Stimulated activated memory B cell treated with anti-CD40 and anti-IgM and Interleukin-4, amounts not matched to agents 10 μg/mL and 1 μg/mL and 100 μg/mL, for 72 hours (primary cell): ENCODE measurements at regions not wholly inside any gene's neighbourhood (a gene's known extent, or its start where the extent isn't known, plus 50 kb on each side); places are given as distances from the start of the nearest gene placed in this dataset.
"Not testable (repeated sequence)": the region's sequence is repeated elsewhere in the genome, so short reads cannot be mapped to it uniquely, and the experiment has no call there.

Source experiments
- ATAC-seq: fragments of 150-1000 bp; cut with Tn5 transposase; 2 replicates; pipeline ENCODE4 v1.10.0; 2021
- H3K27ac Mint-ChIP-seq: one replicate; pipeline ENCODE4 v1.8.0; 2022; ENCODE audit warnings: mild to moderate bottlenecking, mixed read lengths
- H3K27me3 Mint-ChIP-seq: one replicate; pipeline ENCODE4 v1.8.0; 2022; ENCODE audit warnings: mixed read lengths
- H3K36me3 Mint-ChIP-seq: one replicate; pipeline ENCODE4 v1.8.0; 2022; ENCODE audit warnings: mixed read lengths
- H3K4me1 Mint-ChIP-seq: one replicate; pipeline ENCODE4 v1.8.0; 2022; ENCODE audit warnings: mixed read lengths
- H3K4me3 Mint-ChIP-seq: one replicate; pipeline ENCODE4 v1.8.0; 2022; ENCODE audit warnings: mild to moderate bottlenecking, moderate library complexity, mixed read lengths
- H3K9me3 Mint-ChIP-seq: one replicate; pipeline ENCODE4 v1.8.0; 2022; ENCODE audit warnings: mixed read lengths

DNA sequence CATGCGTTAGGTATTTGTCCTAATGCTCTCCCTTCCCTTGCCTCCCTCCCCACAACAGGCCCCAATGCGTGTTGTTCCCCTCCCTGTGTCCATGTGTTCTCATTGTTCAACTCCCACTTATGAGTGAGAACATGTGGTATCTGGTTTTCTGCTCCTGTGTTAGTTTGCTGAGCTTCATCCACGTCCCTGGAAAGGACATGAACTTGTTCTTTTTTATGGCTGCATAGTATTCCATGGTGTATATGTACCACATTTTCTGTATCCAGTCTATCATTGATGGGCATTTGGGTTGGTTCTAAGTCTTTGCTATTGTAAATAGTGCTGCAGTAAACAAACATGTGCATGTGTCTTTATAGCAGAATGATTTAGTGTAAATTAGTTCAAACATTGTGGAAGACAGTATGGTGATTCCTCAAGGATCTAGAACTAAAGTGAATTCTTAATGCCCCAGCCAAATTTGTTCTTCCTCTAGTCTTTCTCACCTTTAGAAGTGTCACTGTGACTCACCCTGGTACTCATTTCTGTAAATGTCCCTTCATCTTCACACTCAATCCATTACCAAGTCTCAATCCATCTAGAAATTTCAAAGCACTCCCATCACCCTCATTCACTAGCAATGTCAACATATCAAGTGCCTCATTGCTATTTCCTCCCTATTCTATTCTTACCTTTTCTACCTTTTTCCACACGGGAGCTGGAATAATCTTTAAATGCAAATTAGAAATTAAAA lies 123.9 kb downstream of the MREG start:
- not testable (repeated sequence) for ATAC-seq, H3K9me3 Mint-ChIP-seq, H3K27ac Mint-ChIP-seq, H3K36me3 Mint-ChIP-seq, H3K4me3 Mint-ChIP-seq, H3K4me1 Mint-ChIP-seq
- peaks cover 31% of the 10 kb centered on the region for H3K27me3 Mint-ChIP-seq

DNA sequence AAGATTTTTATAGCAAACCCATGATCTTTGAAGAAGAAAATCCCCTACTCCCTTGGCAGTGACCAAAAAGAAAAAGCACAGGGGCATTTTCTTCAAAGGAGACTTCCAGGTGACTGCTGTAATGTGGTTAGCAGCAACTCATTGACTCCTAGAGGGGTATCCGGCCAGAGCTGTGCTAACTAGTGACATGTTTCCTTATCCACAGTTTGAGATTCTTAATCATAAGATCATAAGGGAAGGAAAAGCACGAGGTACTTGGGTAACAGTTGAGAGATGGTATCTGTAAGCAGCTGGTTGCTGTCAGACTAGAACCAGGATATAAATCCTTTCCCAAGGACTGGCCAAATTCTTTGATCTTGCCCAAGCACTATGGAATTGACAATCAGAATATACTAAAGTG lies 124.7 kb downstream of the MREG start:
- H3K4me1 Mint-ChIP-seq = no peaks in the 10 kb centered on the region
- H3K27ac Mint-ChIP-seq = no peak overlapping the region
- no peak for ATAC-seq
- H3K4me3 Mint-ChIP-seq = no peak overlapping the region
- H3K9me3 Mint-ChIP-seq = peaks cover 5% of the 10 kb centered on the region
- peaks cover 25% of the 10 kb centered on the region for H3K27me3 Mint-ChIP-seq
- H3K36me3 Mint-ChIP-seq = no peaks in the 10 kb centered on the region

DNA sequence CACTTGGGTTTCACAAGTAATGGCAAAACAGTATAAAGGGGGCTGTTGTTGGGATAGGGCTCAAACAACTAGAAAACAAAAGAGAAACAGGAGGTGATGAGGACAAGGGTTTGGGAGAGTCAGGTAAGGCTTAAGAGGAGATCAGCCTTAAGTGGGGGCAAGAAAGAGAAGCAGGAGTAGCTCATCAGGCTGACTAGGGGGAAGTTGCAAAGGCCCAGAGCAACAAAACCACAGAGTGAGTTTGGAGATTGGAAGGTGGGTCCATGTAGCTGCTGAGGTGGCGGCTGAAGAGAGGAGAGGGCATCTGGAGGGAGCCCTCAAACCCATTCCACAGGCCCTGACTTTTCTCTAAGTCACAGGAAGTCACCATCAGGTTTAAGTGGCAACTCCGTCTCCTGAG lies 126.0 kb downstream of the MREG start:
- Mint-ChIP-seq H3K27ac (no peak overlapping the region), H3K36me3 (no peaks in the 10 kb centered on the region), H3K9me3 (peaks cover 5% of the 10 kb centered on the region), H3K4me3 (no peak overlapping the region), H3K27me3 (peaks cover 16% of the 10 kb centered on the region), H3K4me1 (no peaks in the 10 kb centered on the region)
- ATAC-seq = no peak

GRCh38 chr2:215886022-215886421 lies 127.3 kb downstream of the MREG start:
- H3K9me3 Mint-ChIP-seq = peaks cover 5% of the 10 kb centered on the region
- no peak overlapping the region for H3K27ac Mint-ChIP-seq
- no peaks in the 10 kb centered on the region for H3K4me1 Mint-ChIP-seq
- no peaks in the 10 kb centered on the region for H3K36me3 Mint-ChIP-seq
- H3K27me3 Mint-ChIP-seq = peaks cover 18% of the 10 kb centered on the region
- ATAC-seq = no peak
- H3K4me3 Mint-ChIP-seq = no peak overlapping the region

DNA sequence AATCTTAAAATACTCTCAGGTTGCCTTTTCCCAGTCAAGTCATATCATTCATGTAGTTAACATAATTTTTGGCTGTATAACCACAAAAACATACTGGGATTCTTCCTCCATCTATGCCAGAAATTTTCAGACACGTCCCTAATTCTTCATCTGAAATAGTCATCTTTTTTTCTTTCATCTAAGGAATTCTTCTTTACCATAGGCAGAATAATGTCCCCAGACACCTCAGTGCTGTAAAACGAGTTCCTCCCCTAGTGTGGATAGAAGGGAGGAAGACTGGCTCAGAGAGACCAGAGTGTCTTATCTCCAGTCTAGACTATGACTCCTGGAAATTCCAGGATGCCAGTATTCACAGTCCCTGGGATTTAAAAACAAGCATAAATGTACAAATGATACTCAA lies 127.8 kb downstream of the MREG start:
- H3K4me1 Mint-ChIP-seq = no peaks in the 10 kb centered on the region
- ATAC-seq = no peak

GRCh38 chr2:215884451-215885087 lies 128.8 kb downstream of the MREG start:
- Mint-ChIP-seq H3K27me3 (peaks cover 23% of the 10 kb centered on the region), H3K4me1 (no peaks in the 10 kb centered on the region), H3K27ac (no peak overlapping the region), H3K36me3 (no peaks in the 10 kb centered on the region), H3K4me3 (no peak overlapping the region), H3K9me3 (peaks cover 1% of the 10 kb centered on the region)
- no peak for ATAC-seq

More for the DNA sequence above, 127.8 kb downstream of the MREG start:
- Mint-ChIP-seq H3K36me3 (no peaks in the 10 kb centered on the region), H3K4me3 (no peak overlapping the region), H3K27ac (no peak overlapping the region), H3K9me3 (peaks cover 5% of the 10 kb centered on the region), H3K27me3 (peaks cover 23% of the 10 kb centered on the region)

DNA sequence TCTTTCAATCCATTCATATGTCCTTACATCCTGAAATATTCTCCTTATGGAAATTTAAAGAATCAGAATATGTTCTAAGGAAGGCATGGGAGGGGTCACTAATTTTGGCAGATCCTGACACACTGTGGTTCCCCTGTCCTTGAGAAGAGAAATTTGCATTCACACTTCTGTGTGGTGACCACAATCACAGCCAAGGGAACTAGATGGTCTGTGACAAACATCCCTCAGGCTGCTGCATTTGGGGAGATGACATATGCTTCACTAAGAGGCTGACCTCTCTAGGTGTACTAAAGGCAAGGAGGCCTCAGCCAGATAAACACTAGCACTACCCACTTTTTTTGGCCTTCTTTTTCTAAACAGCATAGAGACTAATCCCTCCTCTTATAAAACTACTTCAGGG lies 129.6 kb downstream of the MREG start:
- Mint-ChIP-seq H3K27ac (no peak overlapping the region), H3K4me1 (no peaks in the 10 kb centered on the region), H3K36me3 (no peaks in the 10 kb centered on the region), H3K9me3 (no peaks in the 10 kb centered on the region), H3K27me3 (peaks cover 19% of the 10 kb centered on the region), H3K4me3 (no peak overlapping the region)
- no peak for ATAC-seq

GRCh38 chr2:215882689-215883088 lies 130.7 kb downstream of the MREG start:
- no peak for ATAC-seq
- Mint-ChIP-seq H3K4me1 (no peaks in the 10 kb centered on the region), H3K27me3 (peaks cover 19% of the 10 kb centered on the region)

DNA sequence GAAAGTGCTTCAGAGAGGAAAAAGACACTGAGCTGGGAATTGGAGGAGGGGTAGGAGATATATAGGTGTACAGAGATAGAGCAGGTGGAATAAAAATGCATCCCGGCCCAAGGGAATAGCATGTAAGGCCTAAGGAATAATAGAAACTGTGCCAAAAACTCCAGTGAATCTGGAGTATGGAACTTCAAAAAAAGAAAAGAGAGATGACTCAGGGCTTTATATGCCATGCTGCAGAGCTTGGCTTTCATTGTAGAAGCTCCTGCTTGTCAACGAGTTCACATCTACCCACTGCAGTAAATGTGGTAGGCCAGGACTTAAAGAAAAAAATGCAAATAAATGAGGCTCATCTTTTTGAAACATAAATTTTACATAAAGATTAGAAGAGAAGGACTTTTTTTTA lies 131.8 kb downstream of the MREG start:
- no peaks in the 10 kb centered on the region for H3K4me1 Mint-ChIP-seq
- ATAC-seq = no peak
- no peaks in the 10 kb centered on the region for H3K36me3 Mint-ChIP-seq
- H3K4me3 Mint-ChIP-seq = no peak overlapping the region
- peaks cover 19% of the 10 kb centered on the region for H3K27me3 Mint-ChIP-seq
- H3K27ac Mint-ChIP-seq = no peak overlapping the region
- no peaks in the 10 kb centered on the region for H3K9me3 Mint-ChIP-seq

More at GRCh38 chr2:215882689-215883088, 130.7 kb downstream of the MREG start:
- Mint-ChIP-seq H3K9me3 (no peaks in the 10 kb centered on the region), H3K27ac (no peak overlapping the region), H3K36me3 (no peaks in the 10 kb centered on the region), H3K4me3 (no peak overlapping the region)

GRCh38 chr2:215880970-215881369 lies 132.4 kb downstream of the MREG start:
- H3K9me3 Mint-ChIP-seq = no peaks in the 10 kb centered on the region
- no peak for ATAC-seq
- H3K36me3 Mint-ChIP-seq = no peaks in the 10 kb centered on the region
- peaks cover 19% of the 10 kb centered on the region for H3K27me3 Mint-ChIP-seq
- no peak overlapping the region for H3K27ac Mint-ChIP-seq
- H3K4me1 Mint-ChIP-seq = no peaks in the 10 kb centered on the region
- H3K4me3 Mint-ChIP-seq = no peak overlapping the region

DNA sequence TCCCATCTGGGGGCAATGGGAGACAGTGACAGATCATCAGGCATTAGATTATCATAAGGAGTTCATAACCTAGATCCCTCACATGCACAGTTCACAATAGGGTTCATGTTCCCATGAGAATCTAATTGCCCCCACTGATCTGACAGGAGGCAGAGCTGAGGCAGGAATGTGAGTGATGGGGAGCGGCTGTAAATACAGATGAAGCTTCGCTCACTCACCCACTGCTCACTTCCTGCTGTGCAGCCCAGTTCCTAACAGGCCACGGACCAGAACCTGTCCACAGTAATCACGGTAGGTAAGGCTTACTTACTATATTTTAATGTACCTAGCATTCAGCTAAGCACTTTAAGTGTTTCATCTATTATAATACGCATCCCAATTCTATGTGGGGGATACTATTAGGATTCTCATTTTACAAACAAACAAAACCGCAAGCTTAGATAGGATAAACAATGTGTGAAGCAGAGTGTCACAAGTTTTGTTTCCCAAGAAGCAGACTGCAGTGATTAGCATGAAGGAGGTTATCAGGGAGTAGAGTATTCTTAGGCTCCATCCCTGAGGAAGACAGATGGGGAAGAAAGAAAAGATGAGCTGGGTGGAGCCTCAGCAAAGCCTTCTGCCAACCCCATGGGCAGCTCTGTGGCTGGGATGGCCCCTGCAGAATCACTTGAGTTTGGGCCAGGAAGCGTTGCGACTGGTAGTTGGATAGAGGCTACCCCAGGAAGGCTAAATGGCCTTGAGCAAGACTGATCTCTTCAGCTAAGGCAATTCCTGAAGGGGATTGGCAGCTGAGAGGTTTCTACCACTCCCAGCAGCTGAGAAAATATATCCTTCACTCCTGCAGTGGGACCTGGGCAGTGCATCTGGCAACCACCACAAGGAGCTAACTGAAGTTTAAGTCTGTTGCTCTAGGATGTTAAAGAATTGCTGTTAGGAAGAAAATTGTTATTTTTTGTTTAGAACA lies 133.1 kb downstream of the MREG start:
- Mint-ChIP-seq H3K27ac (no peak overlapping the region), H3K4me3 (no peak overlapping the region), H3K4me1 (no peaks in the 10 kb centered on the region), H3K9me3 (no peaks in the 10 kb centered on the region), H3K36me3 (no peaks in the 10 kb centered on the region), H3K27me3 (peaks cover 19% of the 10 kb centered on the region)
- no peak for ATAC-seq

- no peaks in the 10 kb centered on the region for H3K9me3 Mint-ChIP-seq
- H3K27me3 Mint-ChIP-seq = peaks cover 19% of the 10 kb centered on the region
- ATAC-seq = no peak
- no peak overlapping the region for H3K4me3 Mint-ChIP-seq
- no peaks in the 10 kb centered on the region for H3K4me1 Mint-ChIP-seq
- no peaks in the 10 kb centered on the region for H3K36me3 Mint-ChIP-seq
- H3K27ac Mint-ChIP-seq = no peak overlapping the region
Measured at GRCh38 chr2:215879331-215879730, 134.0 kb downstream of the MREG start.

DNA sequence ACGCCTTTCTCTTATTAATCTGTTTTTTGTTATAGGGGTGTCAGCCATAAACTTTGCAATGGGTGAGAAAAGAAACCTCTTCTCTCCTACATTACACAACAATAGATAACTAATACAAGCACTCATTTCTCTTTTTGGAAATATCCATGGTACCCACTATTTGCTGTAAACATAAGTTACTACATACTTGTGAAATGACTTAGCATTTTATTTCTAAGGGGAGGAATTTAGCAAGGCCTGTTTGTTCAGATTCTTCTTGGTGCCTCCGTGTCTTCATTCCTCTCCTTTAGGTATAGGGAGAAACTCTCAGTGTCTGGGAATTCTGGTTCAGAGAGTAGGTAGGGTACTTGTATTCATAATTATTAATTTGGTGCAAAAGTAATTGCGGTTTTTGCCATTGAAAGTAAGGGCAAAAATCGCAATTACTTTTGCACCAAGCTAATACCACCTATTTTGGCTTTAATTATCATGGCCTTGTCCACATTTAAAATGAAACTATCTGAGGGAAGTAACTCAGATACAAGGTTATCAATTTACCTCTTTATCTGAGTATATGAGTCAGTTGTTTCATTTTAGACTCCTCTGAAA lies 134.8 kb downstream of the MREG start:
- no peaks in the 10 kb centered on the region for H3K36me3 Mint-ChIP-seq
- H3K4me3 Mint-ChIP-seq = no peak overlapping the region
- no peaks in the 10 kb centered on the region for H3K9me3 Mint-ChIP-seq
- H3K27me3 Mint-ChIP-seq = peaks cover 19% of the 10 kb centered on the region
- ATAC-seq = no peak
- H3K4me1 Mint-ChIP-seq = no peaks in the 10 kb centered on the region
- no peak overlapping the region for H3K27ac Mint-ChIP-seq

GRCh38 chr2:215876937-215877238 lies 136.5 kb downstream of the MREG start:
- peaks cover 31% of the 10 kb centered on the region for H3K27me3 Mint-ChIP-seq
- H3K4me1 Mint-ChIP-seq = no peaks in the 10 kb centered on the region
- H3K4me3 Mint-ChIP-seq = no peak overlapping the region
- no peaks in the 10 kb centered on the region for H3K9me3 Mint-ChIP-seq
- H3K27ac Mint-ChIP-seq = no peak overlapping the region
- H3K36me3 Mint-ChIP-seq = no peaks in the 10 kb centered on the region
- ATAC-seq = no peak
